NAMALWA (cell line): ENCODE measurements at regions not wholly inside any gene's neighbourhood (a gene's known extent, or its start where the extent isn't known, plus 50 kb on each side); places are given as distances from the start of the nearest gene placed in this dataset.

Experiments
- DNase-seq: peaks from one replicate; pipeline ENCODE4 v3.0.0-alpha.2; 2015; ENCODE audit warnings: low spot score

- DNase-seq, result no peak
Observed at GRCh38 chr13:34627509-34628208, 314.4 kb upstream of the NBEA start.

GRCh38 chr13:34628209-34628682, 313.8 kb upstream of the NBEA start:
- no peak for DNase-seq

- no peak for DNase-seq
Observed at GRCh38 chr13:34634448-34634847, 307.6 kb upstream of the NBEA start.

GRCh38 chr13:34637138-34637537, 304.9 kb upstream of the NBEA start:
- no peak for DNase-seq

GRCh38 chr13:34637636-34638035, 304.4 kb upstream of the NBEA start:
- DNase-seq, result no peak

- no peak for DNase-seq
Observed at GRCh38 chr13:34638897-34639296, 303.2 kb upstream of the NBEA start.

GRCh38 chr13:34640179-34640992, 301.7 kb upstream of the NBEA start:
- DNase-seq, result no peak

- DNase-seq, result no peak
Observed at GRCh38 chr13:34640993-34641330, 301.1 kb upstream of the NBEA start.

GRCh38 chr13:34647379-34648150, 294.5 kb upstream of the NBEA start:
- no peak for DNase-seq

- DNase-seq, result no peak
Observed at GRCh38 chr13:34654203-34654602, 287.9 kb upstream of the NBEA start.

- DNase-seq, result no peak
Observed at GRCh38 chr13:34654647-34655046, 287.4 kb upstream of the NBEA start.

GRCh38 chr13:34655554-34655953, 286.5 kb upstream of the NBEA start:
- DNase-seq, result no peak

- DNase-seq, result no peak
Observed at GRCh38 chr13:34657716-34658115, 284.4 kb upstream of the NBEA start.

GRCh38 chr13:34667286-34668218, 274.5 kb upstream of the NBEA start:
- DNase-seq, result no peak

- DNase-seq, result no peak
Observed at GRCh38 chr13:34671137-34671536, 270.9 kb upstream of the NBEA start.

GRCh38 chr13:34672631-34673030, 269.4 kb upstream of the NBEA start:
- peak; percentile 11 for DNase-seq

- DNase-seq, result no peak
Observed at GRCh38 chr13:34675626-34676025, 266.4 kb upstream of the NBEA start.

GRCh38 chr13:34678154-34678553, 263.9 kb upstream of the NBEA start:
- no peak for DNase-seq

GRCh38 chr13:34681405-34681955, 260.6 kb upstream of the NBEA start:
- no peak for DNase-seq

- DNase-seq, result no peak
Observed at GRCh38 chr13:34695063-34695462, 247.0 kb upstream of the NBEA start.

- DNase-seq, result no peak
Observed at GRCh38 chr13:34696296-34696695, 245.8 kb upstream of the NBEA start.
